ENCODE measurements at regions not wholly inside any gene's neighbourhood (a gene's known extent, or its start where the extent isn't known, plus 50 kb on each side); places are given as distances from the start of the nearest gene placed in this dataset.
A peak's percentile ranks its signal among the peaks of the same experiment; 100 is the strongest.

GRCh38 chr4:54959131-54959530 lies 166.3 kb downstream of the KDR start:
- H3K27me3 ChIP-seq, result no peaks in the 10 kb centered on the region
- H3K4me1 ChIP-seq, result no peaks in the 10 kb centered on the region
- H3K27ac ChIP-seq, result no peak overlapping the region
- no peak for DNase-seq
- H3K36me3 ChIP-seq, result no peaks in the 10 kb centered on the region
- intact Hi-C loops (cut with DNase I), result no loop called here
- H3K9me3 ChIP-seq, result no peaks in the 10 kb centered on the region
- TF ChIP-seq CTCF (IDR thresholded peaks at IDR 0.05), result no peak
- no peak for ATAC-seq
- no peak overlapping the region for H3K4me3 ChIP-seq

GRCh38 chr4:54958236-54958635 lies 167.2 kb downstream of the KDR start:
- ATAC-seq (peak; percentile 71), DNase-seq (no peak)
- intact Hi-C loops (cut with DNase I), result no loop called here
- Histone ChIP-seq H3K4me3 (no peak overlapping the region), H3K4me1 (no peaks in the 10 kb centered on the region), H3K9me3 (no peaks in the 10 kb centered on the region), H3K36me3 (no peaks in the 10 kb centered on the region), H3K27me3 (no peaks in the 10 kb centered on the region), H3K27ac (no peak overlapping the region)
- TF ChIP-seq CTCF (IDR thresholded peaks at IDR 0.05), result no peak

GRCh38 chr4:54954656-54955388 lies 170.6 kb downstream of the KDR start:
- H3K4me1 ChIP-seq, result no peaks in the 10 kb centered on the region
- H3K27ac ChIP-seq, result no peak overlapping the region
- intact Hi-C loops (cut with DNase I), result no loop called here

GRCh38 chr4:54946741-54947140 lies 178.7 kb downstream of the KDR start:
- no peaks in the 10 kb centered on the region for H3K9me3 ChIP-seq
- DNase-seq (no peak), ATAC-seq (peak; percentile 65)
- no peaks in the 10 kb centered on the region for H3K4me1 ChIP-seq
- H3K27me3 ChIP-seq, result no peaks in the 10 kb centered on the region
- TF ChIP-seq CTCF (IDR thresholded peaks at IDR 0.05), result no peak
- no peak overlapping the region for H3K27ac ChIP-seq
- intact Hi-C loops (cut with DNase I), result no loop called here
- no peaks in the 10 kb centered on the region for H3K36me3 ChIP-seq
- H3K4me3 ChIP-seq, result no peak overlapping the region

More at GRCh38 chr4:54954656-54955388, 170.6 kb downstream of the KDR start:
- no peak overlapping the region for H3K4me3 ChIP-seq
- TF ChIP-seq CTCF (IDR thresholded peaks at IDR 0.05), result no peak
- no peak for ATAC-seq
- no peaks in the 10 kb centered on the region for H3K27me3 ChIP-seq
- no peaks in the 10 kb centered on the region for H3K9me3 ChIP-seq
- no peak for DNase-seq
- no peaks in the 10 kb centered on the region for H3K36me3 ChIP-seq

- peaks cover 0 to 3% of the 10 kb centered on the region in 2 donors for H3K4me1 ChIP-seq
- H3K27ac ChIP-seq, result no peak overlapping the region
- no peaks in the 10 kb centered on the region for H3K36me3 ChIP-seq
- no peaks in the 10 kb centered on the region for H3K27me3 ChIP-seq
- DNase-seq (no peak), ATAC-seq (no peak)
- H3K9me3 ChIP-seq, result no peaks in the 10 kb centered on the region
- H3K4me3 ChIP-seq, result no peak overlapping the region
- intact Hi-C loops (cut with DNase I), result no loop called here
- TF ChIP-seq CTCF (IDR thresholded peaks at IDR 0.05), result no peak
Measured at GRCh38 chr4:54945838-54946237, 179.6 kb downstream of the KDR start.

Data from left lung (tissue), 4 donors.